ENCODE measurements at regions not wholly inside any gene's neighbourhood (a gene's known extent, or its start where the extent isn't known, plus 50 kb on each side); places are given as distances from the start of the nearest gene placed in this dataset.

DNA sequence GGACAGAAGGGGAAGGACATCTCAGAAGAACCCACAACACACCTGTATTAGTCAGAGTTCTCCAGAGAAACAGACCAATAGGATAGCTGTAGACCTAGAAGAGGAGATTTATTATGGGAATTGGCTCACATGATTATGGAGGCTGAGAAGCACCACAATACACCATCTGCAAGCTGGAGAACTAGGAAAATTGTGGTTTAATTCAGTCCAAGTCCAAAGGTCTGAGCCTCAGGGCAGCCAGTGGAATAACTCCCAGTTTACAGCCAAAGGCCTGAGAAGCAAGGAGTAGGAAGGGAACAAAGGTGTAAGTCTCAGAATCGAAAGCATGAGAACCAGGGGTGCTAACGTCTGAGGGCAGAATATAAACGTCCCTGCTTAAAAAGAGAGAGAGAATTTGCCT lies 99.6 kb upstream of the AUTS2 start:
- H3K27me3 ChIP-seq (ENCODE audit: control insufficient read depth, insufficient read depth, low read length) = no peaks in the 10 kb centered on the region
- H3K36me3 ChIP-seq (ENCODE audit: control insufficient read depth in 2 of 3, insufficient read depth in 3 of 3, low read length in 3 of 3) = no peaks in the 10 kb centered on the region
- no peaks in the 10 kb centered on the region for H3K4me1 ChIP-seq (ENCODE audit: control insufficient read depth in 2 of 3, insufficient read depth in 2 of 3, low read depth in 1 of 3, low read length in 3 of 3)
- no peak overlapping the region for H3K27ac ChIP-seq (ENCODE audit: low read depth in 2 of 2, low read length in 2 of 2)
- intact Hi-C loops (cut with DNase I) = no loop called here
- H3K4me3 ChIP-seq (ENCODE audit: low read length in 3 of 3) = no peak overlapping the region
- H3K9me3 ChIP-seq (ENCODE audit: control insufficient read depth in 2 of 3, insufficient read depth in 1 of 3, low read length in 3 of 3) = no peaks in the 10 kb centered on the region
- no peak for FAIRE-seq
- no peak for DNase-seq
- TF ChIP-seq, protein P1, sequence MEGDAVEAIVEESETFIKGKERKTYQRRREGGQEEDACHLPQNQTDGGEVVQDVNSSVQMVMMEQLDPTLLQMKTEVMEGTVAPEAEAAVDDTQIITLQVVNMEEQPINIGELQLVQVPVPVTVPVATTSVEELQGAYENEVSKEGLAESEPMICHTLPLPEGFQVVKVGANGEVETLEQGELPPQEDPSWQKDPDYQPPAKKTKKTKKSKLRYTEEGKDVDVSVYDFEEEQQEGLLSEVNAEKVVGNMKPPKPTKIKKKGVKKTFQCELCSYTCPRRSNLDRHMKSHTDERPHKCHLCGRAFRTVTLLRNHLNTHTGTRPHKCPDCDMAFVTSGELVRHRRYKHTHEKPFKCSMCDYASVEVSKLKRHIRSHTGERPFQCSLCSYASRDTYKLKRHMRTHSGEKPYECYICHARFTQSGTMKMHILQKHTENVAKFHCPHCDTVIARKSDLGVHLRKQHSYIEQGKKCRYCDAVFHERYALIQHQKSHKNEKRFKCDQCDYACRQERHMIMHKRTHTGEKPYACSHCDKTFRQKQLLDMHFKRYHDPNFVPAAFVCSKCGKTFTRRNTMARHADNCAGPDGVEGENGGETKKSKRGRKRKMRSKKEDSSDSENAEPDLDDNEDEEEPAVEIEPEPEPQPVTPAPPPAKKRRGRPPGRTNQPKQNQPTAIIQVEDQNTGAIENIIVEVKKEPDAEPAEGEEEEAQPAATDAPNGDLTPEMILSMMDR (IDR thresholded peaks at IDR 0.05; ENCODE audit: borderline replicate concordance, extremely low read depth, insufficient read depth) = no peak
- no peak overlapping the region for H3K9ac ChIP-seq (ENCODE audit: low read length in 3 of 3)

DNA sequence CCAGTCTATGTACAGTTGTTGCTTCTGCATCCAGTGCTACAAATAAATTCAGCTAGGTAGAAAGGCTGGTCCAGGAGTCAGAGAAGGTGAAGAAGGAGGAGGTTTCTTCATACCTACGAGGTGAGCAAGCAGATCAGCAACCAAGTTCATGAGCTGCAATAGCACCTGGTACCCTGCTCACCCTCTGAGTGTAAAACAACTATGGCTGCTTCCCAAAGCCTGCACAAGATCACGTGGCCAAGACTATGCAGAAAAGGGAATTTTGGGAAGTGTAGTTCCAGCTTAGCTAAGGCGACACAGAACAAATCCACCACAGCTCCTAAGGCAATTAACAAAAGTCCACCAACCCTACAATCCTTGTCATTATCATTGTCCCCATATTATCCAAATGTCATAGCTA lies 95.9 kb upstream of the AUTS2 start:
- Histone ChIP-seq H3K27ac (ENCODE audit: low read depth in 2 of 2, low read length in 2 of 2) (no peak overlapping the region), H3K27me3 (ENCODE audit: control insufficient read depth, insufficient read depth, low read length) (no peaks in the 10 kb centered on the region), H3K36me3 (ENCODE audit: control insufficient read depth in 2 of 3, insufficient read depth in 3 of 3, low read length in 3 of 3) (no peaks in the 10 kb centered on the region), H3K4me1 (ENCODE audit: control insufficient read depth in 2 of 3, insufficient read depth in 2 of 3, low read depth in 1 of 3, low read length in 3 of 3) (no peaks in the 10 kb centered on the region), H3K4me3 (ENCODE audit: low read length in 3 of 3) (no peak overlapping the region), H3K9me3 (ENCODE audit: control insufficient read depth in 2 of 3, insufficient read depth in 1 of 3, low read length in 3 of 3) (no peaks in the 10 kb centered on the region), H3K9ac (ENCODE audit: low read length in 3 of 3) (no peak overlapping the region)
- intact Hi-C loops (cut with DNase I) = no loop called here
- DNase-seq (no peak), FAIRE-seq (no peak)
- TF ChIP-seq, protein P1 (IDR thresholded peaks at IDR 0.05; ENCODE audit: borderline replicate concordance, extremely low read depth, insufficient read depth) = no peak

DNA sequence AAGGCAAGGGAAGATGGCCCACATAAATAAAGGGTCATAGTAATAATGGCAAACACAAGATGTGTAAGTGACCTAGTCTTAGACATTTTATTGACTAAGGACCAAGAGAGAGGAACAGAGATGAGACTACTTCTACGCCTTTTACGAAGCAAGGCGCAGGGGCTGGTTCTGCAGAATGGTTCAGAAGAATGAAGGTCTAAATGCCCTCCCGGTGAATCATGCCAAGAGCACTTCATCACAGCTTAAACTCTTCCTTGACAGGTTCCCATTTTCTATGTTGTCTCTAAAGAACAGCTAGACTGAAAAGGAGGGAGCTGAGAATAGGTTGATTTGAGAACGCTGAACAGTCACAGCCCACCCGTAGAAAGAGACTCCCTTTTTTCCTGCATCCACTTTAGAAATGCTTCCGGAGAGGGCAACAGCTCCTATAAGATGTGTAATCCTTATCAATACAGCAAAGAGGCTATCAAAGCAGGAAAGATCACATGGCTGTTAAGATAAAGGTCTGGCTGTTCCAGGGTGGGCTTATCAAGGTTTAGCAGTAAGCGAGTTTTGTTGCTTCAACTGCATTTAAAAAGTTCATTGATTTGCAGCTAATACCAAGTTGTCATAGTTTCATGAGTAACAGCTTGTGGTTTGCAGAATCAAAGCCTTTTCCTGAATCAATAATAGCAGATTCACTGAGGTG lies 93.4 kb upstream of the AUTS2 start:
- no peaks in the 10 kb centered on the region for H3K4me1 ChIP-seq (ENCODE audit: control insufficient read depth in 2 of 3, insufficient read depth in 2 of 3, low read depth in 1 of 3, low read length in 3 of 3)
- TF ChIP-seq, protein P1 (IDR thresholded peaks at IDR 0.05; ENCODE audit: borderline replicate concordance, extremely low read depth, insufficient read depth) = no peak
- no peaks in the 10 kb centered on the region for H3K36me3 ChIP-seq (ENCODE audit: control insufficient read depth in 2 of 3, insufficient read depth in 3 of 3, low read length in 3 of 3)
- DNase-seq = no peak
- no peaks in the 10 kb centered on the region for H3K27me3 ChIP-seq (ENCODE audit: control insufficient read depth, insufficient read depth, low read length)
- intact Hi-C loops (cut with DNase I) = no loop called here
- H3K9me3 ChIP-seq (ENCODE audit: control insufficient read depth in 2 of 3, insufficient read depth in 1 of 3, low read length in 3 of 3) = no peaks in the 10 kb centered on the region
- no peak for FAIRE-seq
- H3K4me3 ChIP-seq (ENCODE audit: low read length in 3 of 3) = no peak overlapping the region
- H3K9ac ChIP-seq (ENCODE audit: low read length in 3 of 3) = no peak overlapping the region
- no peak overlapping the region for H3K27ac ChIP-seq (ENCODE audit: low read depth in 2 of 2, low read length in 2 of 2)

DNA sequence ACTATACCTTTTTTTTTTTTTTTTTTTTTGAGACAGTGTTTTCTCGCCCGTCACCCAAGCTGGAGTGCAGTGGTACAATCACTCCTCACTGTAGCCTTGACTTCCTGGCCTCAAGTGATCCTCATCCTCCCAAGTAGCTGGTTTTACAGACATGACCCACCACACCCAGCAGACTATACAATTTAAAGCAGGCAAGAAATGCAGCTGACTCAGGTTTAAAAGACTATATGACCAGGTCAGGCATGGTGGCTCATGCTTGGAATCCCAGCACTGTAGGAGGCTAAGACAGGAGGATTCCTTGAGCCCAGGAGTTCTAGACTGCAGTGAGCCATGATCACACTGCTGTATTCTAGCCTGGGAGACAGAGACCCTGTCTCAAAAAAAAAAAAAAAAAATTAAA lies 89.5 kb upstream of the AUTS2 start:
- no peaks in the 10 kb centered on the region for H3K36me3 ChIP-seq (ENCODE audit: control insufficient read depth in 2 of 3, insufficient read depth in 3 of 3, low read length in 3 of 3)
- H3K4me3 ChIP-seq (ENCODE audit: low read length in 3 of 3) = no peak overlapping the region
- H3K9ac ChIP-seq (ENCODE audit: low read length in 3 of 3) = no peak overlapping the region
- intact Hi-C loops (cut with DNase I) = no loop called here
- TF ChIP-seq, protein P1 (IDR thresholded peaks at IDR 0.05; ENCODE audit: borderline replicate concordance, extremely low read depth, insufficient read depth) = no peak
- H3K27ac ChIP-seq (ENCODE audit: low read depth in 2 of 2, low read length in 2 of 2) = no peak overlapping the region
- no peak for DNase-seq
- no peaks in the 10 kb centered on the region for H3K9me3 ChIP-seq (ENCODE audit: control insufficient read depth in 2 of 3, insufficient read depth in 1 of 3, low read length in 3 of 3)
- FAIRE-seq = no peak
- H3K4me1 ChIP-seq (ENCODE audit: control insufficient read depth in 2 of 3, insufficient read depth in 2 of 3, low read depth in 1 of 3, low read length in 3 of 3) = no peaks in the 10 kb centered on the region
- no peaks in the 10 kb centered on the region for H3K27me3 ChIP-seq (ENCODE audit: control insufficient read depth, insufficient read depth, low read length)

Data from kidney (tissue), 13 donors.